ENCODE measurements at regions not wholly inside any gene's neighbourhood (a gene's known extent, or its start where the extent isn't known, plus 50 kb on each side); places are given as distances from the start of the nearest gene placed in this dataset.
A peak's percentile ranks its signal among the peaks of the same experiment; 100 is the strongest.
"Not testable (repeated sequence)": the region's sequence is repeated elsewhere in the genome, so short reads cannot be mapped to it uniquely, and the experiment has no call there.

DNA sequence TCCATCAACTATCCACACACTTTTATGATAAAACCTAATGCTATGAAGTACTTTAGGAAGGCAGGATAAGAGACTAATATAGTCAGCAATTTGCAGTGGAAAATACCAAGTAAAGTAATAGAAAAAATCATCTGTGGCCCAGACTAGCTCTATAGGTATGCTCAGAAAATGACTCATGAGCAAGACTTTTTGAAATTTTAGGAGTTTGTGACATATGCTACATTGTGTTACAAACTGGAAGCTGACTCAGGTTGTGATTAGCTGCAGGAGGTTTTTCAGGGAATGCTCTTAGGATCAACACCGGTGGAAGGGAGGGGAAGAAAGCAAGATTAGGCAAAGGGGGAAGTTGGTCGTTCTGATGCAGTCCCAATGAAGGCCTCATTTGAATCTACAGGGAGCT is 56.1 kb downstream of the FEZF1 start:
- DNase-seq = no peak

DNA sequence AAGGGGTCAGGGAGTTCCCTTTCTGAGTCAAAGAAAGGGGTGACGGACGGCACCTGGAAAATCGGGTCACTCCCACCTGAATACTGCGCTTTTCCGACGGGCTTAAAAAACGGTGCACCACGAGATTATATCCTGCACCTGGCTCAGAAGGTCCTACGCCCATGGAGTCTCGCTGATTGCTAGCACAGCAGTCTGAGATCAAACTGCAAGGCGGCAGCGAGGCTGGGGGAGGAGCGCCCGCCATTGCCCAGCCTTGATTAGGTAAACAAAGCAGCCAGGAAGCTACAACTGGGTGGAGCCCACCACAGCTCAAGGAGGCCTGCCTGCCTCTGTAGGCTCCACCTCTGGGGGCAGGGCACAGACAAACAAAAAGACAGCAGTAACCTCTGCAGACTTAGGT is 65.8 kb downstream of the FEZF1 start:
- not testable (repeated sequence) for DNase-seq

DNA sequence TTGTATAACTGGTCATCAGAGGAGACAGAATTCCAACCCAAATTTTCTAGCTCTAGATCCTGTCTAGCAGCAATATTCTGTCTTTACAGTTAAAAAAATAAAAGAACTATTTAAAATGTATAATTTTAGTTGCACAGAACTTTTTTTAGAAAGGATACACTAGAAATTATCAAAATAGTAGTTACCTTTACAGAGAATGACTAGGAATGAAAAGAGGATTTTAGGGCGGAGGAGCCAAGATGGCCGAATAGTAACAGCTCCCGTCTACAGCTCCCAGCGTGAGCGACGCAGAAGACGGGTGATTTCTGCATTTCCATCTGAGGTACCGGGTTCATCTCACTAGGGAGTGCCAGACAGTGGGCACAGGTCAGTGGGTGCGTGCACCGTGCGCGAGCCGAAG is 66.3 kb downstream of the FEZF1 start:
- not testable (repeated sequence) for DNase-seq

DNA sequence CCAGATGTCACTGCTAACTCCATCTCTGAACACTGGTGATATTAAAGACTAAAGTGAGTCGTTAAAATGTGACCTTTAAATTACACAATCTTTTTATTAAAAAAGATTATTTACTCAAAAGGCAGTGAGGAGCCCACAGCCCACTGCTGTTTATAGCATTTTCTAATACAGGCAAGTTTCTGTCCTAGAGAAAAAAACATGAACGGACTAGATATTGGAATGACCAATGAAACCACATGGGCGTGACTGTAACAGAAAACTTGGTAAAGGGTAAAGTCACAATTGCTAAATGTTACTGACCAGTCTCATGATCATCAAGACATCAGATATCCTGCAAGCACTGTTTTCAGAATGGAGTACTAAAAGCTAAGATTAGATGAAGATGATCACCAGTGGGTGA is 78.7 kb downstream of the FEZF1 start:
- no peak for DNase-seq

DNA sequence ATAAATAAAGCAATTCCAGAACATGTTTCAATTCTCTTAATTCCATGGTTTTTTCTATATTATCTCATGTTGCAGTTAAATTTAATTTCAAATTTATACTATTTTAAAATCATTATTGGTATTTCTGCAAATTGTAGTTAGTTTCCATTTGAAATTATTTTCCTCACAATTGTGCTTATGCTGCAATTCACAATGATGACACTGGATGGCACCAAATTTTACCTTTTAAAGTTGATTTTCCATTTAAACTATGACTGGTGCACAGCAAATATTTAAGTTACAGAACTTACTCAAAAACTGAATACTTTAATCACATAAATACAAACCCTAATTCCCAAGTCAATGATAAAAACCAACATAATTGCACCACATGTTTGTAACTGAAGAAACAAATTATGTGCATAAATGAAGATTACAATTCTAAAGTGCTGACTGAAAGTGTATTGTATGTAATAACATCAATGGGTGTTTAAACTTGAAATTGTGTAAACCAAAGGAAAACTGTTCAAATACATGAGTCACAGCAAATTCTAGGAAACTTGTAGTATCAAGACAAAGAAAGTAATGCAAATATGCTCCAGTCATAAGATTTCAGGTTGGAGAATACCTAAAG is 75.3 kb upstream of the AASS start:
- peak; percentile 7 for DNase-seq

DNA sequence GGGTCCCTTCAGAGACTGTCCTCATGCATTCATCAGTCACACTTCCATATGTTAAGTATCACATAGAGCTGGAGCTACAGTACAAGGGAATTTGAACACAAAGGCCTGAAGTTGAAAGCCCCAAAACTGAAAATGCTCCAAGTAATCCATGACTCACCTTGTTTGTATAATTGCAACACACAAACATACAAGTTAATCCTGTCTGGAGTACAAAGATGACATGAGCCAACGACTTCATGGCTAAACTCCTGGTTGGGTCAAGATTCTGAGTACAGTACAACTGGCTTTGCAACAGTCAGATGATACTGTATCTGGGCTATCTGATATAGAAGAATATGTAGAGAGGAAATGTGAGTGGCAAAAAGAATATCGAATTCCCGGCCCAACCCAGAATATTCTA is 73.1 kb upstream of the AASS start:
- no peak for DNase-seq

DNA sequence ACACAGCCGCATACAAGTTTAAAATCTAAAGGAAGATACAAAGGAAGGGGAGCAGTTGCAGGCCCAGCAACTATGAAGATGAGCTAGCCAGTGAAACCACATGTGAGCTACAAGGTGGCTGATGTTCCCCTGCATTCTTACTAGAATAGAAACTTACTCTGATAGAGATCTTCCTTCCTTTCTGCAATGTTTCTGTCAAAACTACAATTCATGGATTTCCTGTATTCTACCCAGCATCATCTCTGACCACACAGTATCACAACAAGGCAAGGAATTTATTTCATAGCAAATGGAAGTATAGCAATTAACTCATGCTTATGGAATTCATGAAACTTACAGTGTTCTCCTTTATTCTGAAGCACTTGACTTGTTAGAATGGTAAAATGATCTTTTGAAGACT is 68.7 kb upstream of the AASS start:
- DNase-seq = no peak

DNA sequence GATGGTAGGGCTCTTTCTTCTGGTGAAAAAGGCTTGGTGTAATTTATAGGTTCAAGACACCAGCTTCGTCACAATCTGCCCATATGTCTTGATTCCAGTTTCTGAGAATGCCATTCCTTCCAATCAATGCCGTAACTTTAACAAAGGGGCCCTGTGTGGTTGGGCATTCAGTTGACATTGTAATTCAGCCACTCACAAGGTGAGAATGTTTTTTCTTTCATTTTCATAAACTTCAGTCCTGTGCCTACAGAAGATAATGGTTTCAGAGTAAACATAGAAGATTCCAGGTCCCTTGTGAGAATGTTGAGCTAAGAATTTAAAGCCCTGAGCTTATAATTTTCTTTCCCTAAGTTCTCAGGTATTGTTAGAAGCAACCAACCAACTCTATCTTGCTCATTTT is 67.3 kb upstream of the AASS start:
- no peak for DNase-seq

DNA sequence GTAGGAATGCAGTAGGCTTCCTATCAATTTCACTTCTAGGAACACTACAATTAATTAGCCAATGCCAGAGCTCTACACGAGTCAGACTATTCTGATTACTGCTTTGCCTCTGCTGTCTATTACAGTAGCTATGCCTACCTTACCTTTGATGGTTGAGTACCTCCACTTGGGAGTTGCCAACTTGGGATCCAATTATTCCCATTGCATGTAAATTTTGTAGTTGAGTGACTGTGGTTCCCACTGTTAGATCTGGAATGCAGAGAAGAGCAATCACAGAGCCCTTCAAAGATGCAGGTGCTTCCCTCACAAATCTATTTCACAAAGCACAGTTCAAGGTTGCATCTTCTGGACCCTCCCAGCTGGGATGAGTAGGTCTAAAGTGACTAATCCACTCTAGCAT is 62.9 kb upstream of the AASS start:
- no peak for DNase-seq

DNA sequence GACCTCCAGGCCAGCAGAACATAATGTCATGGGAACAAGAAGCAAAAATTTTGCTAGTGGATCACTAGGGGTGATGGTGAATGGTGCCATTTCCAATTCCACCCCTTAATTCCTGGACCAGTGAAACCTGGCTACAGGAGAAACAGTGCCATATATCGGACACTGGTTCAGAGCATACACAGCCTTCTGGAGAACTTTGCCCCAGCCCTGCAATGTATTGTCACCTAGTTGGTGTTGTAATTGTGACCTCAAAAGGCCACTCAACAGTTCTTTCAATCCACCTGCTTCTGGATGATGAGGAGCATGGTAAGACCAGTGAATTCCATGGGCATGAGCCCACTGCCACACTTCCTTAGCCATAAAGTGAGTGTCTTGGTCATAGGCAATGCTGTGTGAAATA is 59.8 kb upstream of the AASS start:
- DNase-seq = no peak

DNA sequence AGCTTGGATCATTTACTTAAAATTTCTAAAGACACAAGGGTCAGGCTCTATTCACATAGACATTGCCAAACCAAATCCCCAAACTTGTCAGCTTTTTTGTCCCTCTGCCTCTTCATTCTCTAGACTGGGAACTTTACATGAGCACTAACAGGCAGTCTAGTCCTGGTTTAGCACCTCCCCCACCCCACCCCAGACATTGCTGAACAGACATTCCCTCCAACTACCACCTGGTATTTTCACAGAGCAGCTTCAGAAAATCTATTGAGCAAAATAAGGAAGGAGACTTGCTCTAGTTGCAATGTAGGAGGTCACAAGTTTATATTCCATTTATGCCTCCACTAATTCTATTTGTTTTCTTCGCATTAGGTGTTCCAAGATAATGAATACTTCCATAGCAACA is 56.8 kb upstream of the AASS start:
- DNase-seq = no peak

DNA sequence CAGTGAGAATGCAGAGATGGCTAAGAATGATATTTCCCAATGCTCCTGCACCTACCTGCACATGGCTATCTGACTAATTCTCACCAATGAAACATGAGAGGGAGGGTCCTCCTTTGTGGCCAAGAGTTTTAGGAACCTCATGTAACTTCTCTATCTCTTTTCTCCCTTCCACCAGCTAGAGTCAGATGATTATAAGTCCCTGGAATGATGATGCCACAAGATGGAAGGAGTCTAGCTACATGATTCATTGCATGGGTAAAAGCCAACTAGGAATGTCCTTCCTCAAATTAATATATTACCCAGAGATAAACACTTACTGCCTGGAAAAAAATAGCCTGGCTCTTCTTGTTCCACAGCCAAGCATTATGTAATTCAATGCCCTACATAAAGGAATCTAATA is 55.1 kb upstream of the AASS start:
- no peak for DNase-seq

DNA sequence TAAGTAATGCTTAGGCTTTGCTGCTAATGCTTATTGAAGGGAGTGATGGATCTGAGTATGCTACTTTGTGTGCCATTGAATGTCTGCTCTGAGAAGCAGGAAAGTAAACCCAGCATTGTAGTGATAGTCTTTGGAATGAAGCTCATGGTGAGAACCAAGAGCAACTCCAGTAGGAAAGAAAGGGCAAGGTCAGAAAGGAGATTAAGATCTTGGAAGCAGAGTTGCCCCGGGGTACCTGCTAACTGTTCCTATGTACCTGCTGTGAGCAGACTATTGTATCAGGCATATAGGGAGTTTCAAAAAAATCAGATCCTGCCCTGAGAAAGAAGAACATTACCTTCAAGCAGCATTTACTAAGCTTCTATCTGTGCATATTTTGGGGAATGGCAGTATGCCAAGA is 54.5 kb upstream of the AASS start:
- no peak for DNase-seq
